ENCODE measurements at regions not wholly inside any gene's neighbourhood (a gene's known extent, or its start where the extent isn't known, plus 50 kb on each side); places are given as distances from the start of the nearest gene placed in this dataset.

GRCh38 chr20:3297079-3297378, 58.0 kb upstream of the SLC4A11 start:
- DNase-seq (ENCODE audit: extremely low spot score): no peak
- Histone ChIP-seq H3K27me3 (no peaks in the 10 kb centered on the region), H3K27ac (replicated peaks in 1 of 4) (no peak overlapping the region), H3K4me1 (no peaks in the 10 kb centered on the region), H3K4me3 (no peak overlapping the region), H3K36me3 (peaks cover 42 to 95% (median 77%) of the 10 kb centered on the region in 4 donors), H3K9me3 (no peaks in the 10 kb centered on the region)
- intact Hi-C loops (cut with DNase I): no loop called here
- no peak for TF ChIP-seq EP300 (IDR thresholded peaks at IDR 0.05)
- TF ChIP-seq CTCF (IDR thresholded peaks at IDR 0.05): no peak
- no peak for TF ChIP-seq POLR2A (IDR thresholded peaks at IDR 0.05; ENCODE audit: low read depth)
- TF ChIP-seq POLR2AphosphoS5 (IDR thresholded peaks at IDR 0.05): no peak
- 62% methylated on average over 3 of the region's 3 CpGs for WGBS

GRCh38 chr20:3296261-3297078, 57.5 kb upstream of the SLC4A11 start:
- WGBS: 96% methylated on average over 12 of the region's 12 CpGs
- Histone ChIP-seq H3K9me3 (no peaks in the 10 kb centered on the region), H3K36me3 (peaks cover 41 to 95% (median 80%) of the 10 kb centered on the region in 4 donors), H3K27ac (replicated peaks in 1 of 4) (no peak overlapping the region), H3K27me3 (no peaks in the 10 kb centered on the region), H3K4me1 (no peaks in the 10 kb centered on the region), H3K4me3 (no peak overlapping the region)
- no peak for TF ChIP-seq POLR2AphosphoS5 (IDR thresholded peaks at IDR 0.05)
- TF ChIP-seq CTCF (IDR thresholded peaks at IDR 0.05): no peak
- TF ChIP-seq POLR2A (IDR thresholded peaks at IDR 0.05; ENCODE audit: low read depth): no peak
- TF ChIP-seq EP300 (IDR thresholded peaks at IDR 0.05): no peak
- no peak for DNase-seq (ENCODE audit: extremely low spot score)
- intact Hi-C loops (cut with DNase I): no loop called here
